H9 (cell line): ENCODE measurements at regions not wholly inside any gene's neighbourhood (a gene's known extent, or its start where the extent isn't known, plus 50 kb on each side); places are given as distances from the start of the nearest gene placed in this dataset.

Experiments
- DNase-seq: peaks from one replicate; pipeline ENCODE4 v3.0.0-alpha.2; 2017
- H2AFZ ChIP-seq: one replicate; pipeline ENCODE4 v1.6.1; 2013; ENCODE audit warnings: mild to moderate bottlenecking, low read length, control low read depth, moderate library complexity
- H2AK5ac ChIP-seq: 2 replicates; pipeline ENCODE4 v1.6.1; 2013; ENCODE audit warnings: low read length, control low read depth, mixed read lengths; ENCODE audit not compliant: insufficient read length
- H2BK120ac ChIP-seq: one replicate; pipeline ENCODE4 v1.6.1; 2013; ENCODE audit warnings: low read depth, mild to moderate bottlenecking, low read length, control low read depth, inconsistent platforms; ENCODE audit not compliant: poor library complexity, severe bottlenecking
- H2BK12ac ChIP-seq: 2 replicates; pipeline ENCODE4 v1.6.1; 2013; ENCODE audit warnings: low read length, control low read depth, mixed read lengths, low read depth; ENCODE audit not compliant: insufficient read length
- H2BK15ac ChIP-seq: 2 replicates; pipeline ENCODE4 v1.6.1; 2013; ENCODE audit warnings: low read depth, low read length, control low read depth
- H2BK20ac ChIP-seq: one replicate; pipeline ENCODE4 v1.6.1; 2013; ENCODE audit warnings: low read depth, mild to moderate bottlenecking, low read length, control low read depth, inconsistent platforms; ENCODE audit not compliant: poor library complexity, severe bottlenecking
- H2BK5ac ChIP-seq: 2 replicates; pipeline ENCODE4 v1.6.1; 2013; ENCODE audit warnings: low read length, control low read depth, mixed read lengths; ENCODE audit not compliant: insufficient read length
- H3K14ac ChIP-seq: 2 replicates; pipeline ENCODE4 v1.6.1; 2013; ENCODE audit warnings: low read length, control low read depth; ENCODE audit not compliant: insufficient read depth
- H3K18ac ChIP-seq: 2 replicates; pipeline ENCODE4 v1.6.1; 2013; ENCODE audit warnings: low read depth, mild to moderate bottlenecking, mixed read lengths, low read length, control low read depth; ENCODE audit not compliant: insufficient read length
- H3K23ac ChIP-seq: 2 replicates; pipeline ENCODE4 v1.6.1; 2013; ENCODE audit warnings: low read length, control low read depth, mixed read lengths, low read depth; ENCODE audit not compliant: insufficient read length
- H3K23me2 ChIP-seq: 2 replicates; pipeline ENCODE4 v1.6.1; 2013; ENCODE audit warnings: low read depth, mild to moderate bottlenecking, mixed read lengths, low read length, control low read depth; ENCODE audit not compliant: insufficient read length, poor library complexity, severe bottlenecking
- H3K27ac ChIP-seq: 2 replicates; pipeline ENCODE4 v1.5.1; 2013; ENCODE audit warnings: low read length, control low read depth, mixed read lengths, low read depth; ENCODE audit not compliant: insufficient read length
- H3K27me3 ChIP-seq: 2 replicates; pipeline ENCODE4 v1.6.1; 2013; ENCODE audit warnings: low read length, control low read depth, inconsistent platforms; ENCODE audit not compliant: insufficient read depth
- H3K4ac ChIP-seq: 2 replicates; pipeline ENCODE4 v1.6.1; 2013; ENCODE audit warnings: low read depth, mild to moderate bottlenecking, control low read depth, inconsistent platforms, low read length, moderate library complexity
- H3K4me1 ChIP-seq: 2 replicates; pipeline ENCODE4 v1.6.1; 2013; ENCODE audit warnings: low read length, control low read depth, inconsistent platforms; ENCODE audit not compliant: insufficient read depth
- H3K4me2 ChIP-seq: 2 replicates; pipeline ENCODE4 v1.6.1; 2013; ENCODE audit warnings: low read length, control low read depth, mixed read lengths; ENCODE audit not compliant: insufficient read length, insufficient read depth
- H3K56ac ChIP-seq: 2 replicates; pipeline ENCODE4 v1.6.1; 2013; ENCODE audit warnings: low read depth, mild to moderate bottlenecking, mixed read lengths, low read length, control low read depth; ENCODE audit not compliant: insufficient read length
- H3K79me1 ChIP-seq: 2 replicates; pipeline ENCODE4 v1.6.1; 2013; ENCODE audit warnings: low read depth, mild to moderate bottlenecking, moderate library complexity, low read length, control low read depth, inconsistent platforms; ENCODE audit not compliant: insufficient read depth, poor library complexity, severe bottlenecking
- H3K79me2 ChIP-seq: 2 replicates; pipeline ENCODE4 v1.6.1; 2013; ENCODE audit warnings: low read length, control low read depth, inconsistent platforms; ENCODE audit not compliant: insufficient read depth
- H3K9ac ChIP-seq: 2 replicates; pipeline ENCODE4 v1.6.1; 2013; ENCODE audit warnings: low read length, control low read depth, mixed read lengths; ENCODE audit not compliant: insufficient read length; ENCODE audit errors: extremely low read depth
- H3K9me3 ChIP-seq: one replicate; pipeline ENCODE4 v1.6.1; 2013; ENCODE audit warnings: low read depth, low read length, inconsistent platforms; ENCODE audit not compliant: control insufficient read depth
- H3T11ph ChIP-seq: one replicate; pipeline ENCODE4 v1.6.1; 2013; ENCODE audit warnings: mild to moderate bottlenecking, low read length, control low read depth, inconsistent platforms
- H4K20me1 ChIP-seq: one replicate; pipeline ENCODE4 v1.6.1; 2013; ENCODE audit not compliant: control insufficient read depth, insufficient read length, insufficient read depth
- H4K5ac ChIP-seq: 2 replicates; pipeline ENCODE4 v1.6.1; 2013; ENCODE audit warnings: low read depth, mild to moderate bottlenecking, mixed read lengths, low read length, control low read depth; ENCODE audit not compliant: insufficient read length
- H4K8ac ChIP-seq: replicated peaks from 2 replicates; pipeline ENCODE4 v1.6.1; 2013; ENCODE audit warnings: low read length, control low read depth, mixed read lengths, low read depth; ENCODE audit not compliant: insufficient read length
- H4K91ac ChIP-seq: 2 replicates; pipeline ENCODE4 v1.6.1; 2013; ENCODE audit warnings: low read depth, mild to moderate bottlenecking, moderate library complexity, mixed read lengths, low read length, control low read depth; ENCODE audit not compliant: insufficient read length
- H3K27ac Mint-ChIP-seq, 3 experiments: 2 replicates in 2 of 3; 3 replicates in 1 of 3; pipeline ENCODE4 v1.8.0; 2020 to 2021; ENCODE audit warnings: mixed read lengths in 3 of 3, mild to moderate bottlenecking in 1 of 3, moderate library complexity in 1 of 3
- H3K27me3 Mint-ChIP-seq: 2 replicates; pipeline ENCODE4 v1.8.0; 2021; ENCODE audit warnings: low read depth, mild to moderate bottlenecking, moderate library complexity, mixed read lengths
- H3K36me3 Mint-ChIP-seq, 3 experiments: 2 replicates in 2 of 3; 3 replicates in 1 of 3; pipeline ENCODE4 v1.8.0; 2020 to 2021; ENCODE audit warnings: low read depth in 3 of 3, mixed read lengths in 3 of 3; ENCODE audit not compliant: insufficient read depth in 1 of 3
- H3K4me1 Mint-ChIP-seq, 2 experiments: 2 replicates each; pipeline ENCODE4 v1.8.0; 2020; ENCODE audit warnings: mixed read lengths in 2 of 2
- H3K4me3 Mint-ChIP-seq, 2 experiments: 2 replicates in 1 of 2; 3 replicates in 1 of 2; pipeline ENCODE4 v1.8.0; 2020 to 2021; ENCODE audit warnings: mild to moderate bottlenecking in 2 of 2, mixed read lengths in 2 of 2, moderate library complexity in 1 of 2
- H3K9me3 Mint-ChIP-seq, 2 experiments: 2 replicates in 1 of 2; 3 replicates in 1 of 2; pipeline ENCODE4 v1.8.0; 2020; ENCODE audit warnings: mild to moderate bottlenecking in 2 of 2, mixed read lengths in 2 of 2, moderate library complexity in 1 of 2
- WGBS: extraction: QIAGEN DNeasy Blood & Tissue Kit; methylation state at CpG from one replicate; pipeline ENCODE4 v1.1.7; 2013; ENCODE audit warnings: missing lambda C conversion rate, low lambda C conversion rate, mixed read lengths; ENCODE audit not compliant: insufficient read length; ENCODE audit errors: extremely low coverage; 5-methylcytosine and 5-hydroxymethylcytosine counted together
- TF ChIP-seq, protein P1 (sequence below): fragments of 200-600 bp; sonication (generic); conservative IDR thresholded peaks from 3 replicates; pipeline ENCODE4 v1.8.0; 2021; ENCODE audit warnings: antibody characterized with exemption, mild to moderate bottlenecking

GRCh38 chr13:73547239-73547638, 488.4 kb downstream of the KLF5 start:
- no peak overlapping the region for H3K9ac ChIP-seq
- H3K4me1 ChIP-seq = peaks cover 3% of the 10 kb centered on the region; the same call in 1 of the 2 replicates
- H3K4ac ChIP-seq = no peak overlapping the region
- Mint-ChIP-seq H3K36me3 (no peaks in the 10 kb centered on the region), H3K4me1 (peaks cover 4 to 9% of the 10 kb centered on the region in 2 experiments), H3K9me3 (no peaks in the 10 kb centered on the region), H3K4me3 (no peak overlapping the region), H3K27me3 (no peaks in the 10 kb centered on the region), H3K27ac (no peak overlapping the region)
- no peak overlapping the region for H4K5ac ChIP-seq
- no peak overlapping the region for H2BK12ac ChIP-seq
- H3K23me2 ChIP-seq = no peaks in the 10 kb centered on the region
- H3K23ac ChIP-seq = no peak overlapping the region
- no peaks in the 10 kb centered on the region for H3K9me3 ChIP-seq
- no peak overlapping the region for H3K4me2 ChIP-seq
- H3K79me1 ChIP-seq = no peaks in the 10 kb centered on the region
- H2BK15ac ChIP-seq = no peak overlapping the region
- H2AK5ac ChIP-seq = no peak overlapping the region
- no peak overlapping the region for H3K18ac ChIP-seq
- TF ChIP-seq, protein P1, sequence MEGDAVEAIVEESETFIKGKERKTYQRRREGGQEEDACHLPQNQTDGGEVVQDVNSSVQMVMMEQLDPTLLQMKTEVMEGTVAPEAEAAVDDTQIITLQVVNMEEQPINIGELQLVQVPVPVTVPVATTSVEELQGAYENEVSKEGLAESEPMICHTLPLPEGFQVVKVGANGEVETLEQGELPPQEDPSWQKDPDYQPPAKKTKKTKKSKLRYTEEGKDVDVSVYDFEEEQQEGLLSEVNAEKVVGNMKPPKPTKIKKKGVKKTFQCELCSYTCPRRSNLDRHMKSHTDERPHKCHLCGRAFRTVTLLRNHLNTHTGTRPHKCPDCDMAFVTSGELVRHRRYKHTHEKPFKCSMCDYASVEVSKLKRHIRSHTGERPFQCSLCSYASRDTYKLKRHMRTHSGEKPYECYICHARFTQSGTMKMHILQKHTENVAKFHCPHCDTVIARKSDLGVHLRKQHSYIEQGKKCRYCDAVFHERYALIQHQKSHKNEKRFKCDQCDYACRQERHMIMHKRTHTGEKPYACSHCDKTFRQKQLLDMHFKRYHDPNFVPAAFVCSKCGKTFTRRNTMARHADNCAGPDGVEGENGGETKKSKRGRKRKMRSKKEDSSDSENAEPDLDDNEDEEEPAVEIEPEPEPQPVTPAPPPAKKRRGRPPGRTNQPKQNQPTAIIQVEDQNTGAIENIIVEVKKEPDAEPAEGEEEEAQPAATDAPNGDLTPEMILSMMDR = no peak
- H3K79me2 ChIP-seq = no peaks in the 10 kb centered on the region
- no peak for DNase-seq
- no peak overlapping the region for H2BK5ac ChIP-seq
- no peak overlapping the region for H4K8ac ChIP-seq
- no peaks in the 10 kb centered on the region; the same call in 1 of the 2 replicates for H3K27me3 ChIP-seq
- H3K14ac ChIP-seq = no peak overlapping the region
- no peak overlapping the region for H3K56ac ChIP-seq
- WGBS = no CpG with 5 or more reads among the region's 1 CpG
- H3T11ph ChIP-seq = no peak overlapping the region
- H2AFZ ChIP-seq = no peak overlapping the region
- no peak overlapping the region for H2BK20ac ChIP-seq
- no peaks in the 10 kb centered on the region for H4K20me1 ChIP-seq
- no peak overlapping the region for H3K27ac ChIP-seq
- H4K91ac ChIP-seq = no peak overlapping the region
- no peak overlapping the region for H2BK120ac ChIP-seq
